ENCODE measurements at regions not wholly inside any gene's neighbourhood (a gene's known extent, or its start where the extent isn't known, plus 50 kb on each side); places are given as distances from the start of the nearest gene placed in this dataset.

DNA sequence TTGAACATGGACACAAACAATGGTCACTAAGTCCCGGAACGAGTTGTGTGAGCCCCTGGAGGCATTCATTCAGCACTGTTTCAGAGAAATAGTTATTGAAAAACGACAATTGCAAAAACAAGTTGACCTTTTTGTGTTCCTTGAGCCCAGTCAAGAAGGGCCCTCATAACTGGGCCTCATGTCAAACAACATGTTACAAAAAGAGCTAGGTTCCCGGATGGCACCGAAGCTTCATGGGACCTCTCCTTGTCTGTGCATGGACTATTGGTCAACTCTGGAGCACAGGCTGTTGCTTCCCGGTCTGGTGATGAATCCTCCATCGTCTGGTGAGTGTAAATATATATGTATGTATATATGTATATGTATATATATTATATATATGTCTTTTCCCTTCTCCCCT is 176.6 kb downstream of the ALG10 start:
- Mint-ChIP-seq H3K27ac (ENCODE audit: unreplicated experiment) (no peak overlapping the region), H3K36me3 (ENCODE audit: insufficient read depth, unreplicated experiment) (no peaks in the 10 kb centered on the region), H3K4me3 (ENCODE audit: unreplicated experiment) (no peak overlapping the region), H3K4me1 (ENCODE audit: low read depth, unreplicated experiment) (no peaks in the 10 kb centered on the region), H3K27me3 (ENCODE audit: insufficient read depth, unreplicated experiment) (no peaks in the 10 kb centered on the region), H3K9me3 (ENCODE audit: unreplicated experiment) (no peaks in the 10 kb centered on the region)
- Histone ChIP-seq H3K4me1 (no peaks in the 10 kb centered on the region), H3K27me3 (replicated peaks; ENCODE audit: control insufficient read depth, insufficient read depth, low read length) (no peaks in the 10 kb centered on the region), H3K36me3 (ENCODE audit: control insufficient read depth, insufficient read depth, low read length) (no peaks in the 10 kb centered on the region), H3K9me3 (peaks cover 5% of the 10 kb centered on the region), H3K4me3 (ENCODE audit: low read depth, low read length) (no peak overlapping the region)
- no peak for TF ChIP-seq CTCF (IDR thresholded peaks at IDR 0.05; ENCODE audit: insufficient read depth in 1 of 2, low read depth in 1 of 2, low read length in 1 of 2, severe bottlenecking in 1 of 2, unreplicated experiment in 1 of 2)
- no TSS peak for BruUV-seq (replicated peaks)
- intact Hi-C loops (cut with micrococcal nuclease; ENCODE audit: unreplicated experiment): no loop called here
- no peak for DNase-seq
- CTCF ChIA-PET: interaction anchor here (0.7 kb wide), 1 partner anchor 58 kb away, joined by 3 read pairs; no protein-coding TSS in a partner anchor
- POLR2A ChIA-PET: no interaction called here

DNA sequence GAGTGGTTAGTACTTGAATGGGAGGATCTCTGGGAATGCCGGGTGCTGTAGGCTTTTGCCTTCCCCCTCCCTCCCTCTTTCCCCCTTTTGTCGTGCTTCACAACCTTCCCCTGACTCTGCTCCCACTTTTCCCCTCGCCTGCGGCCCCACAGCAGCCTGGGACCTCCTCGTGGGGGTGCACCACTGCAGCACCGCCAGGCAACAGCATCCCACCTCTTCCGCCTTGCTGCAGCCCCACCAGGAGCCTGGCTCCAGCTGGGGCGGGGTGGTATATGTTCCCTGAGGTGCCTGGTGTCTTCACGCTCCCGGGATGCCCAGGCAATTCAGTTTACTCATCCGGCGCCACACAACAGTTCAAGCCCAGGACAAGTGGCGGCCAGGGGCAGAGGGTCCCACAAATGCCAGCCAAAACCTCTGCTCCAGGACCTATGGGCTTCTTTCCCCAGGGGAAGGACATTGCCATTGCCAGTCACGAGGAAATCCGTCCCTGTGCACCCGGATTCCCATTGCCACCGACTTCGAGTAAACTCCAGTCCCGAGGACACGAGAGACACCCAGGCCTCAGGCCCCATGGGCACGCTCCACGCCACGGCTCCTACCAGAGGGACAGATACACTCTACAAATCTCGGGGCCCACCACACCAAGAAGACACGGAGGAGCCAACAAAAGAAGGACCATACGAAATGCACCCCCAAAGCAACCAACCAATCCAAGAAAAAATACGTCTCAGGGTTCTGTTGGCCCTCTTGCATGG is 181.7 kb downstream of the ALG10 start:
- no peak for DNase-seq
- Mint-ChIP-seq H3K4me3 (ENCODE audit: unreplicated experiment) (no peak overlapping the region), H3K27ac (ENCODE audit: unreplicated experiment) (no peak overlapping the region), H3K27me3 (ENCODE audit: insufficient read depth, unreplicated experiment) (no peaks in the 10 kb centered on the region), H3K4me1 (ENCODE audit: low read depth, unreplicated experiment) (no peaks in the 10 kb centered on the region), H3K9me3 (ENCODE audit: unreplicated experiment) (peaks cover 31% of the 10 kb centered on the region), H3K36me3 (ENCODE audit: insufficient read depth, unreplicated experiment) (no peaks in the 10 kb centered on the region)
- Histone ChIP-seq H3K4me3 (ENCODE audit: low read depth, low read length) (no peak overlapping the region), H3K9me3 (no peaks in the 10 kb centered on the region), H3K36me3 (ENCODE audit: control insufficient read depth, insufficient read depth, low read length) (no peaks in the 10 kb centered on the region), H3K4me1 (no peaks in the 10 kb centered on the region), H3K27me3 (replicated peaks; ENCODE audit: control insufficient read depth, insufficient read depth, low read length) (no peaks in the 10 kb centered on the region)
- intact Hi-C loops (cut with micrococcal nuclease; ENCODE audit: unreplicated experiment): no loop called here
- no TSS peak for BruUV-seq (replicated peaks)
- POLR2A ChIA-PET: no interaction called here
- CTCF ChIA-PET: no interaction called here
- TF ChIP-seq CTCF (IDR thresholded peaks at IDR 0.05; ENCODE audit: insufficient read depth in 1 of 2, low read depth in 1 of 2, low read length in 1 of 2, severe bottlenecking in 1 of 2, unreplicated experiment in 1 of 2): no peak

DNA sequence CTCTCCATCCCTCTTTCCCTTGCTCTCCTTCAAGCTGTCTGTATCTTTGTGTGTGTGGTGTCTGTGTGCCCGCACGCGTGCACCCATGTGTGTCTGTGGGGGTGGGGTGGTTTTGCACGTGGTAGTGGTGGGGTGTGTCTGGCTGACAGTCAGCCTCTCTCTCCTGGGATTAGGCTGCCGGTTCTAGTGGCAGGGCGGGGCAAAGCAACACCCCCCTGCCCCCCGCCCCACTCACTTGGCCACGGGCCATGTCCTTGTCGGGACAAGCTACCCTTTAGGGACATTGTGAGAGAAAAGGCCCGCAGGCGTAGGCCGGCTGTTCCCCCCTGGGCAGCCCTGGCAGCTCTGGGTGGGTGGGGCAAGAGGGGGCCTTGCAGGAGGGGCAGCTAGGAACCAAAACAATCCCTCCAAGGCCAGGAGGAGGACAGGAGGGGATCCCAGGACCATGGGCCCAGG is 182.6 kb downstream of the ALG10 start:
- Histone ChIP-seq H3K9me3 (no peaks in the 10 kb centered on the region), H3K36me3 (ENCODE audit: control insufficient read depth, insufficient read depth, low read length) (no peaks in the 10 kb centered on the region), H3K27me3 (replicated peaks; ENCODE audit: control insufficient read depth, insufficient read depth, low read length) (no peaks in the 10 kb centered on the region), H3K4me3 (ENCODE audit: low read depth, low read length) (no peak overlapping the region), H3K4me1 (no peaks in the 10 kb centered on the region)
- intact Hi-C loops (cut with micrococcal nuclease; ENCODE audit: unreplicated experiment): no loop called here
- H3K36me3 Mint-ChIP-seq (ENCODE audit: insufficient read depth, unreplicated experiment): no peaks in the 10 kb centered on the region
- ChIA-PET POLR2A (no interaction called here), CTCF (no interaction called here)
- no peak for DNase-seq
- TF ChIP-seq CTCF (IDR thresholded peaks at IDR 0.05; ENCODE audit: insufficient read depth in 1 of 2, low read depth in 1 of 2, low read length in 1 of 2, severe bottlenecking in 1 of 2, unreplicated experiment in 1 of 2): no peak
- no TSS peak for BruUV-seq (replicated peaks)
- H3K27me3 Mint-ChIP-seq (ENCODE audit: insufficient read depth, unreplicated experiment): no peaks in the 10 kb centered on the region
- H3K9me3 Mint-ChIP-seq (ENCODE audit: unreplicated experiment): peaks cover 31% of the 10 kb centered on the region
- H3K27ac Mint-ChIP-seq (ENCODE audit: unreplicated experiment): no peak overlapping the region
- H3K4me3 Mint-ChIP-seq (ENCODE audit: unreplicated experiment): no peak overlapping the region
- H3K4me1 Mint-ChIP-seq (ENCODE audit: low read depth, unreplicated experiment): no peaks in the 10 kb centered on the region
